SK-N-MC (cell line): ENCODE measurements at regions not wholly inside any gene's neighbourhood (a gene's known extent, or its start where the extent isn't known, plus 50 kb on each side); places are given as distances from the start of the nearest gene placed in this dataset.

Source experiments
- DNase-seq: peaks from one replicate; pipeline ENCODE4 v3.0.0-alpha.2; 2011; ENCODE audit warnings: low read depth, low spot score
- H3K27ac ChIP-seq: fragments of 200-600 bp; sonication (generic); 2 replicates; pipeline ENCODE4 v1.5.1; 2016; ENCODE audit warnings: mixed run types
- H3K36me3 ChIP-seq: fragments of 200-600 bp; sonication (generic); 2 replicates; pipeline ENCODE4 v1.6.1; 2017; ENCODE audit warnings: antibody characterized with exemption, low read length, mixed read lengths; ENCODE audit not compliant: insufficient read depth
- H3K4me3 ChIP-seq: fragments of 200-600 bp; sonication (generic); 2 replicates; pipeline ENCODE4 v1.5.1; 2016
- H3K9ac ChIP-seq: fragments of 200-600 bp; sonication (generic); 2 replicates; pipeline ENCODE4 v1.8.0; 2017; ENCODE audit warnings: mixed run types, mixed read lengths; ENCODE audit not compliant: insufficient read length
- H3K9me3 ChIP-seq: fragments of 200-600 bp; sonication (generic); 2 replicates; pipeline ENCODE4 v1.6.1; 2017; ENCODE audit warnings: low read depth, mild to moderate bottlenecking, antibody characterized with exemption, low read length, moderate library complexity, mixed read lengths
- EZH2 ChIP-seq: fragments of 200-600 bp; sonication (generic); IDR thresholded peaks from one replicate; pipeline ENCODE4 v1.6.1; 2017; ENCODE audit warnings: antibody characterized with exemption
- FOXP2 ChIP-seq: optimal IDR thresholded peaks from 2 replicates; pipeline ENCODE3; 2011; ENCODE audit warnings: mild to moderate bottlenecking, moderate library complexity; ENCODE audit not compliant: insufficient read depth; ENCODE audit errors: extremely low read length, control extremely low read depth
- POLR2AphosphoS5 ChIP-seq: IDR thresholded peaks from 2 replicates; pipeline ENCODE4 v1.6.1; 2012; ENCODE audit warnings: mild to moderate bottlenecking, low read depth, low read length, borderline replicate concordance

- no peak overlapping the region for H3K27ac ChIP-seq
- H3K9ac ChIP-seq: no peak overlapping the region
- H3K9me3 ChIP-seq: no peaks in the 10 kb centered on the region
Measured at GRCh38 chr18:34549367-34549766, 160.7 kb upstream of the DTNA start.

DNA sequence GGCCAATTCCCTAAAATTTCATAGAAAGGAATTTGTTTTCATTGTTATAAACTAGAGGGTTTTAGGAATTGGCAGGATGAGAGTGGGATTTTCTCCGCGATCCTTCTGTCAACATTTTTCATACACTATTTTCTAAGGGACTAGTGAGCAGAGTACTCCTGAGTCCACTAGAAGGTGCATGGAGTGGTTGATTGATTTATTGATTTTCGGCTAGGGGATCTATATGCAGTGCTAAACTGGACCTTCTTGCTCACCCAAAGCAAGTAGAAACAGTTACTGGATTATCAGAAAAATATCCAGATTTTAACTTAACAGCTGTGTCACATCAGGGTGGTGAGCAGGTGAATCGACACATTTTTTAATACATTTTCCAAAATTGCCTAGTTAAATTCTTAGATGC lies 159.9 kb upstream of the DTNA start:
- Histone ChIP-seq H3K4me3 (no peak overlapping the region), H3K27ac (no peak overlapping the region), H3K9me3 (no peaks in the 10 kb centered on the region), H3K9ac (no peak overlapping the region), H3K36me3 (no peaks in the 10 kb centered on the region)
- TF ChIP-seq POLR2AphosphoS5: no peak
- TF ChIP-seq EZH2: no peak
- TF ChIP-seq FOXP2: no peak
- DNase-seq: no peak

More at GRCh38 chr18:34549367-34549766, 160.7 kb upstream of the DTNA start:
- Histone ChIP-seq H3K36me3 (no peaks in the 10 kb centered on the region), H3K4me3 (no peak overlapping the region)
- TF ChIP-seq EZH2: no peak
- no peak for TF ChIP-seq FOXP2
- no peak for TF ChIP-seq POLR2AphosphoS5
- DNase-seq: no peak

DNA sequence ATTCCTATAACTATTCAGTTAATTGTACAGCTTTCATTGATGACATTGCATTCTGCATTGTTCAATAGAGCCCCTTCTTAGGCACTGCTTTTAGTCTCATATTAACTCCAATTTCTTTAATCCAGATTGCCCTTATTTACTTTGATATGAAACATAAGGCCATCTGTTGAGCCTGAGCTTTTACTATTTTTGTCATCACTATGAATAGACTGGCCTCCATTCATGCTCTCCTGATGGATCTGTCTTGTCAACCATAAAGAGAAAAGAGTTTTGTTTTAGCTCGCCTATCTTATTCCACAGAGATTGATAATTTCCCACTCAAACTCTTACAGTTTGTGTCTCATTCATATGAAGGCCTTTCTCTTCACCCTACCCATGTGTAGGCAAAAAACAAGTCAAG lies 159.2 kb upstream of the DTNA start:
- Histone ChIP-seq H3K27ac (no peak overlapping the region), H3K36me3 (no peaks in the 10 kb centered on the region), H3K9me3 (no peaks in the 10 kb centered on the region), H3K4me3 (no peak overlapping the region), H3K9ac (no peak overlapping the region)
- no peak for TF ChIP-seq POLR2AphosphoS5
- TF ChIP-seq EZH2: no peak
- TF ChIP-seq FOXP2: no peak
- DNase-seq: no peak

DNA sequence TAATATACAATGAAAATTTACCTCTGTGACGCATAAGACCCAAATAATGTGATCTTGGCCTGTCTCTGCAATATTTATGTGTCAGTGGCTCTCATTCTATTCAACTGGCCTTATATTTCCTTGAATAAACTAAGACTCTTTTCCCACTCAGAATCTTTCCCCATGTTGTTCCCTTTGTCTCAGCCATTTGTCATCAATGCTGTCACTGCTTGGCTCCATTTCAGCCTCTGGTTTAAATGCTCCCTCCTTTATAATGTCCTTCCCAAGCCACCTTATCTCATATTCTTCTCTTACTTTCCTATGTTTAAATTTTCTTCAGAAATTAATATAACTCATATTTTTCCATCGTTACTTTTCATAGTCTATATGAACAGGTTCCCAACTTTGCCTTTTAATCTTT lies 158.3 kb upstream of the DTNA start:
- TF ChIP-seq EZH2: no peak
- no peak for TF ChIP-seq POLR2AphosphoS5
- no peak for TF ChIP-seq FOXP2
- H3K9ac ChIP-seq: no peak overlapping the region
- H3K27ac ChIP-seq: no peak overlapping the region
- H3K36me3 ChIP-seq: no peaks in the 10 kb centered on the region
- no peaks in the 10 kb centered on the region for H3K9me3 ChIP-seq
- DNase-seq: no peak
- no peak overlapping the region for H3K4me3 ChIP-seq

DNA sequence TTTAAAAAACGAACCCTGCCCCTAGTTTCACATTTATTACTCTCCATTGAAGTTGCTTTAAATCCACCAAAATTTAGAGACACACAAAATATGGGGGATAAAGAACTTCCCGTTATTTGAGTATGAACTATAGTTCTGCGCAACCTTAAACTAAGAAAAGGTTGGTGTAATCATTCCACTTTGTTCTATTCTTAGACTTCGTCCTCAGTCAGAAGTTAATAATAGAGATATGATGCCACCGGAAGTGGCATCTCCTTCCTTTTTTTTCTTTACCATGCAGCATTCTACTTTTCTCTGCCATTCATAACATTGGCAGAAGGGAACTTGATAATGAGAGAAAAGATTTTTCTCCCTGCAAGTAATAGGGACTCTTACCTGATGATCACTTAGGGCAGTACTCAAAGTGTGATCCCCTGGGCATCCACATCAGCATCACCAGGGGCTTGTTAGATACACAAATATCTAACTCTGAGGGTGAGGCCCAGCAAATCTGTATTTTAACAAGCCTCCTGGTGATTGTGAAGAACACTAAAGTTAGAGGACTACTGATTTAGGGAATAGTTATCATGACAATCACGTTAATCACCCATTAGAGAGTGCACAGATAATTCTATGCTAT lies 147.7 kb upstream of the DTNA start:
- Histone ChIP-seq H3K27ac (no peak overlapping the region), H3K9me3 (no peaks in the 10 kb centered on the region), H3K4me3 (no peak overlapping the region), H3K36me3 (no peaks in the 10 kb centered on the region), H3K9ac (no peak overlapping the region)
- no peak for DNase-seq
- TF ChIP-seq FOXP2: no peak
- no peak for TF ChIP-seq EZH2
- TF ChIP-seq POLR2AphosphoS5: no peak

DNA sequence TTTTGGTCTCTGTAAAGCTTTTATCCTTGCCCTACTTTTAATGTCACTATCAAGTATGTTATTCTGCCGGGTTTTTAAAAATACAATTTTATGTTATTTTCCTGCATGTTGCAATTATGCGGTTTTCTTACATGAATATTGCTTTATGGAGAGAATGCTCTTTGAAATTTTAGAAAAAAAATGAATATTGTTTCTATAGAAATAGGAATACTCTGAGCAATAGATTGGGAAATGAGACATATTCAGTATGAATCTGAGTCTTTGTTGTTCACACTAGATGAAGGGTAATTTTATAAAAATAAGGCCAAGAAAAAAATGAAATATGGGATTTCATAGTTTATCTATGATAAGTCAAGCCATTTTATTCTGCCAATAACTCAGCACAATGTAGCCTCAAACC lies 142.2 kb upstream of the DTNA start:
- no peak overlapping the region for H3K9ac ChIP-seq
- DNase-seq: no peak
- H3K4me3 ChIP-seq: no peak overlapping the region
- H3K27ac ChIP-seq: no peak overlapping the region
- no peak for TF ChIP-seq EZH2
- no peak for TF ChIP-seq FOXP2
- no peak for TF ChIP-seq POLR2AphosphoS5
- H3K36me3 ChIP-seq: no peaks in the 10 kb centered on the region
- no peaks in the 10 kb centered on the region for H3K9me3 ChIP-seq

GRCh38 chr18:34576622-34577021 lies 133.5 kb upstream of the DTNA start:
- H3K36me3 ChIP-seq: no peaks in the 10 kb centered on the region

DNA sequence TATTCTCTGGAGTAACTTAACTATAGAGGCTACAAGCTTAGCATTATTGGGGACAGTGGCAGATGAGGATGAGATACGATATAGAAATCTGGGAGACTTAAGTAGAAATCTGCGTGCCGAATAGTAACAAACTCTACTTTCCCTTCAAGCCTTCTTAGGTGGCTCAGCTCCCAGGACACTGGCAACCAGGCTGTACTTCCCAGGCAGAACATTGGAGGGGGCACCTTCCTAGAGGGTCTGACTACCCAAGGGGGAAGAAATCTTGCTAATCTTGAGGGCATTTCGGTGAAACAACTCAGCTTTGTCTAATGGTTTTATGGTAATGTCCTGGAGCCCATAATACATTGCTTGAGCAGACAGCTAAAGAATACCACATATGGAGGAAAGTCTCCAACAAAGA lies 126.2 kb upstream of the DTNA start:
- H3K9me3 ChIP-seq: no peaks in the 10 kb centered on the region
- no peak for DNase-seq
- no peak overlapping the region for H3K27ac ChIP-seq
- no peaks in the 10 kb centered on the region for H3K36me3 ChIP-seq
- H3K9ac ChIP-seq: no peak overlapping the region
- H3K4me3 ChIP-seq: no peak overlapping the region
- no peak for TF ChIP-seq FOXP2
- no peak for TF ChIP-seq EZH2
- no peak for TF ChIP-seq POLR2AphosphoS5

More at GRCh38 chr18:34576622-34577021, 133.5 kb upstream of the DTNA start:
- H3K9me3 ChIP-seq: no peaks in the 10 kb centered on the region
- DNase-seq: no peak
- no peak overlapping the region for H3K4me3 ChIP-seq
- TF ChIP-seq POLR2AphosphoS5: no peak
- no peak for TF ChIP-seq EZH2
- TF ChIP-seq FOXP2: no peak
- no peak overlapping the region for H3K27ac ChIP-seq
- no peak overlapping the region for H3K9ac ChIP-seq

- Histone ChIP-seq H3K4me3 (no peak overlapping the region), H3K9me3 (no peaks in the 10 kb centered on the region), H3K27ac (no peak overlapping the region), H3K9ac (no peak overlapping the region), H3K36me3 (no peaks in the 10 kb centered on the region)
- TF ChIP-seq POLR2AphosphoS5 (no peak), EZH2 (no peak), FOXP2 (no peak)
- DNase-seq: no peak
Measured at GRCh38 chr18:34590503-34590902, 119.6 kb upstream of the DTNA start.
